NOMO-1 treated with dmso at 0.1 percent for 144 hours (cell line): ENCODE measurements at regions not wholly inside any gene's neighbourhood (a gene's known extent, or its start where the extent isn't known, plus 50 kb on each side); places are given as distances from the start of the nearest gene placed in this dataset.

Source experiments
- DNase-seq: peaks from one replicate; lab custom pipeline; 2025; ENCODE audit not compliant: unreplicated experiment; lab: John Stamatoyannopoulos, UW

- DNase-seq = no peak
Measured at GRCh38 chr3:106582151-106582550, 713.3 kb upstream of the CBLB start.

DNA sequence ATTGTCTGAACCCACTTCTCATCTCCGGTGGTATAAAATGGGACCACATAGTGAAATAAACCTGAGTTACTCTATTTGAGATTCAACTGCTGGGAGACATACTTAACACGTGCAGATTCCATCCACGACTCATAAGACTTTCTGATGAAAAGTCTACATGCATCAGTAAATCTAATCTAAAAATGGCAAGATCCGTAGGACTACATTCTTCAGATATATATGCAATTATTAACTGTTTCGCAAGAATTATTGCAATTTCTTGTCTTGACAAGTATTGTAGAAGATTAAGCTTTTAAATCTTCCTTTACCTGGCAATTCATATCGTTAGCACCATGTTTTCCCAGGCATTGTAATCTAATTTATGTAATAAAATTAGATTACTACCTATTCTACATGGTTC, 718.7 kb upstream of the CBLB start:
- DNase-seq = no peak

GRCh38 chr3:106588739-106589138, 719.9 kb upstream of the CBLB start:
- DNase-seq = no peak

- DNase-seq = no peak
Measured at GRCh38 chr3:106589311-106589942, 720.6 kb upstream of the CBLB start.

DNA sequence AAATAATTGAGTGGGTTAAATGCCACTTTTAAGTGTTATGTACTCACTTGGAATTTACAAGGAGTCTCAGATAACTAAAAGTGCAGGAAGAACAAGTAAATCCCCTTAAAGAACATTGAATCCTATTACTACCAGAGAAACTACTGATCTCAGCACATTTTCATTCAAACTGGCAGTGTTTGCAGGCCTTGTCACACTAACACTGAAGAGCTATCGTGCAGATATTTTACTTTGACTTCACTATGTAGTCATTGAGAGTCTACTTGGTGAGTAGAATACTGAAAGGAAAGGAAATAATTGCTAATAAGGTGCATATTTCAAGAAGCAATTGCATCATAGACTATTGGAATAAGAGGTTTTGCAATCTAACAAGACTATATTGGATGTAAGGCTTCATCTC, 721.4 kb upstream of the CBLB start:
- no peak for DNase-seq

- DNase-seq = no peak
Measured at GRCh38 chr3:106593381-106593780, 724.6 kb upstream of the CBLB start.

- peak; percentile 28 for DNase-seq
Measured at GRCh38 chr3:106609666-106610301, 741.0 kb upstream of the CBLB start.

GRCh38 chr3:106610362-106610959, 741.6 kb upstream of the CBLB start:
- DNase-seq = no peak

DNA sequence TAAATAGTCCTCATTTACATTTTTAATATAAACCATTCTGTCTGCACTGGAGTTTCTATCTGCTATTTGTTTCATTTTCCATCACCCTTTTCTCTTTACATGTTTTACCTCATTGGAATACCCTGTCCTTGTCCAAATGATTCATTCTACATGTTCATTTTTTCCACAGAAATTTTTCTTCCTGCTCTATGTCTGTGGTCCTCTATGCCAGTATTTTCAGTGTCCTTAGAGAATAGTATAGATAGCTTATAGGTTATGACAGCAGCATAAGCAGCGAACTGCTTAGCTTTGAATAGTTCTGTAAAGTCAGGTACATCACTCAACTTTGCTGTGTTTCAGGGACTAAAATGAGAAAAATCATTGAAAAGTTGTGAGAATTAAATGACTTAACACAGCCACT, 742.3 kb upstream of the CBLB start:
- DNase-seq = no peak

- no peak for DNase-seq
Measured at GRCh38 chr3:106611841-106612240, 743.0 kb upstream of the CBLB start.

DNA sequence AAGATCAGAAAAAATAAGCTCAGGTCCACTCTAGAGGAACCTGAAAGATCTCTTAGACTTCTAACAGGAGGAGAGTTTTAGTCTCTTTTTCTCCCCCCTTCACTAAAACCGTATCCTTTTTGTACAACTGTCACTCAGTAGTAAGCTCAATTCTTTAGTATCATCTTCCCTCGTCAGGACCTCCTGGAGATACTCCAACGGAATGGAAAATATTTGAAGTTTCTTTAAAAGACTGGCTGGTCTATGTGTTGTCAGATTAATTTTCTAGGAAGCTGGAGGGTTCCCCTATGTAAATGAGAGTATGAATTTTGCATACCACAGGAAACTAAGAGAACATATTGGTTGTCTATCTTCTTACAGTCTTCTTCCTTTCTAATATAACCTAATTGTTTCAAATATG, 747.7 kb upstream of the CBLB start:
- no peak for DNase-seq

GRCh38 chr3:106617276-106617675, 748.5 kb upstream of the CBLB start:
- no peak for DNase-seq

DNA sequence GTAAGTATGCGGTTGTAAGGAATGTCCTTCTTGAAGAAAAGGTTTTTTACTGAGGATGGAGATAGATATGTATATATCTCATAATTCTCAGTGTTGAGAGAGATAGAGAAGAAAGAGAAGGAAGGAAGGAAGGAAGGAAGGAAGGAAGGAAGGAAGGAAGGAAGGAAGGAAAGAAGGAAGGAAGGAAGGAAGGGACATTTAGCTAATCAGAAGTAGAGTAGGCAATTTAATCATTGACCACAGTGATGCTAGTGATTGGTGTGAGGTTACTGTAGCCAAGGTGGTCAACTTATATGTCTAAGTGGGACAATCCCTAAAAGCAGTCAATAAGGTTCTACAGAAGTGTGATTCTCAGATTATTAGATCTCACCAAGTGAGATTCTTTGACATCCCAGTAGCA, 751.8 kb upstream of the CBLB start:
- no peak for DNase-seq

GRCh38 chr3:106624154-106624553, 753.1 kb upstream of the CCDC54 start:
- DNase-seq = no peak

- no peak for DNase-seq
Measured at GRCh38 chr3:106628407-106628806, 748.8 kb upstream of the CCDC54 start.

DNA sequence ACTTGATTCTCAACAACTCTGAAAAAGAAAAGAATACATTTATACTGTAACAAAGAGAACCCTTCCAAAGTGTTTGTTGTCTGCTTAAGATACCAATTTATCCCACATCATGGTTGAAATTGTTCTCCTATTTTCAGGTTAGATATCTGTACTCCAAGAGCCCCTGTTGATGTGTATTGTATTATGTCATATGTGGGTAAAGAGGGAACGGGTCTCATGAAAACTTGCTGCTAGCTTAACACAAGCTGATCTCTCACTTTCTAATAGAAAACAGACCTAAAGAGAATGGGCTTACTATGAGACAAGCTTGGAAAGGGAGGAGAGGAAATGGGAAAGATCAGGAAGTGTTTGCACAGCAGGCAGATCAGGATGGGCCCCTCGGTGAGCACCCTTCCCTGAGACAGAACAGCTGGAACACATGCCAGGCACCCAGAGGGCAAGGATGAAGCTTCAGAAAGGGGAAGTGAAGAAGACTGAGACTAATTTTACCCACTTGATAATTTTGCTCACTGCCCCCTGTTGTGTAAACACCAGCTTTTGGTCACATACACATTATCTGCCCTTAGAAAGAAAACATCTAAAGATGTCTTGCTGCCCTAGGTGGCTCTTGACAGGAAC, 747.9 kb upstream of the CCDC54 start:
- no peak for DNase-seq

- DNase-seq = no peak
Measured at GRCh38 chr3:106631373-106632108, 745.7 kb upstream of the CCDC54 start.

DNA sequence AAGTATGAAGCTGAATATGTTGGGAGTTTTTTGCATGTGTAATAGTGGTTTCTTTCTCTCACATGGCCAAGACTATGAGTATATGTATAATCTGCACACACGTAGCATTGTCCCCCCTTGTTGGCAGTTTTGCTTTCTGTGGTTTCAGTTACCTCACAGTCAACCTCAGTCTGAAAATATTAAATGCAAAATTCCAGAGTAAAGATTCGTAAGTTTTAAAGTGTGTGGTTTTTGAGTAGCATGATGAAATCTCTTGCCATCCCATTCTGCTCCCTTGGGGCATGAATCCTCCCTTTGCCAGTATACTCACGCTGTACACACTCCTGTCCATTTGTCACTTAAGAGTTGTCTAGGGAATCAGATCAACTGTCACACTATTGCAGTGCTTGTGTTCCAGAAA, 742.0 kb upstream of the CCDC54 start:
- DNase-seq = no peak

DNA sequence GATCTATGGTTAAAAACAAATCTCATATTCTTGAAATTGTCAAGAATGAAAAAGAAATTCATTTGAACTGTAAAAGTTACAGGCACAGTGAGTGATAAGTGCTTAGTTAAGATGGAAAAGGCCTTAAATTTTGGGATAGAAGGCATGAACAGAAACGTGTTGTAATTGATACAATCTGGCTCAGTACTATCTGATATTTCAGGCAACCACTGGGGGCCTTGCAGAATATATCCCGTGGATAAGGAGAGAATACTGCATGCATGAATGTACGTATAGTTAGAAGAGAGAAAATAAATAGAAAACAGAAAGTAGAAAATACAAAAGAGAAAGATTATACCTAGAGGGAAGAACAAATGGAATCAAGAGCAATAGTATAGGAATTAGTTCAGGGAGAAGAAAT, 741.4 kb upstream of the CCDC54 start:
- no peak for DNase-seq

- DNase-seq = no peak
Measured at GRCh38 chr3:106640353-106640752, 736.9 kb upstream of the CCDC54 start.

- no peak for DNase-seq
Measured at GRCh38 chr3:106642161-106642560, 735.1 kb upstream of the CCDC54 start.
